Liver (tissue), 8 donors: ENCODE measurements at regions not wholly inside any gene's neighbourhood (a gene's known extent, or its start where the extent isn't known, plus 50 kb on each side); places are given as distances from the start of the nearest gene placed in this dataset.

Experiments used
- DNase-seq: peaks from one replicate; pipeline ENCODE4 v3.0.0-alpha.2; 2017; ENCODE audit warnings: low spot score
- H3K27ac ChIP-seq, 2 donors: one replicate each; pipeline ENCODE4 v1.7.0; 2013; ENCODE audit warnings: inconsistent platforms in 2 of 2, low read length in 2 of 2, control low read depth in 1 of 2, low read depth in 1 of 2, mild to moderate bottlenecking in 1 of 2
- H3K27me3 ChIP-seq, 4 donors: one replicate each; pipeline versions ENCODE4 v1.6.1 to v1.7.0; 2013; ENCODE audit warnings: low read length in 3 of 4, inconsistent platforms in 1 of 4, mild to moderate bottlenecking in 1 of 4, moderate library complexity in 1 of 4; ENCODE audit not compliant: control insufficient read depth in 4 of 4, insufficient read depth in 4 of 4
- H3K36me3 ChIP-seq, 4 donors: one replicate each; pipeline versions ENCODE4 v1.6.1 to v1.7.0; 2013; ENCODE audit warnings: low read length in 3 of 4, mild to moderate bottlenecking in 3 of 4, low read depth in 1 of 4, moderate library complexity in 1 of 4; ENCODE audit not compliant: control insufficient read depth in 4 of 4, insufficient read depth in 3 of 4
- H3K4me1 ChIP-seq, 4 donors: one replicate each; pipeline versions ENCODE4 v1.6.1 to v1.7.0; 2013; ENCODE audit warnings: low read length in 3 of 4, mild to moderate bottlenecking in 3 of 4, moderate library complexity in 1 of 4; ENCODE audit not compliant: control insufficient read depth in 4 of 4, insufficient read depth in 4 of 4
- H3K4me3 ChIP-seq, 3 donors: one replicate each; pipeline versions ENCODE4 v1.6.1 to v1.7.0; 2013; ENCODE audit warnings: low read length in 3 of 3, control low read depth in 1 of 3, low read depth in 1 of 3, mild to moderate bottlenecking in 1 of 3
- H3K9ac ChIP-seq, 2 donors: one replicate each; pipeline ENCODE4 v1.7.0; 2013; ENCODE audit warnings: low read length in 2 of 2, mild to moderate bottlenecking in 2 of 2, moderate library complexity in 2 of 2, control low read depth in 1 of 2, low read depth in 1 of 2
- H3K9me3 ChIP-seq, 4 donors: one replicate each; pipeline versions ENCODE4 v1.6.1 to v1.7.0; 2013; ENCODE audit warnings: low read length in 3 of 4; ENCODE audit not compliant: control insufficient read depth in 4 of 4
- EGR1 ChIP-seq, 2 donors: IDR thresholded peaks; 2 replicates each; pipeline ENCODE4 v1.6.1; 2016 to 2018; ENCODE audit warnings: antibody characterized with exemption in 2 of 2, low read depth in 2 of 2
- FOXA1 ChIP-seq: IDR thresholded peaks from 2 replicates; pipeline ENCODE4 v1.6.1; 2016; ENCODE audit warnings: antibody characterized with exemption
- FOXA2 ChIP-seq: IDR thresholded peaks from 2 replicates; pipeline ENCODE4 v1.6.1; 2016; ENCODE audit warnings: antibody characterized with exemption
- GABPA ChIP-seq, 2 donors: IDR thresholded peaks in 1 of 2; conservative IDR thresholded peaks in 1 of 2; 2 replicates each; pipeline ENCODE4 v1.6.1; 2016; ENCODE audit warnings: antibody characterized with exemption in 2 of 2, mild to moderate bottlenecking in 1 of 2, moderate library complexity in 1 of 2
- HNF4A ChIP-seq, 2 donors: conservative IDR thresholded peaks; 2 replicates each; pipeline ENCODE4 v1.6.1; 2016; ENCODE audit warnings: antibody characterized with exemption in 2 of 2, mild to moderate bottlenecking in 2 of 2
- HNF4G ChIP-seq: IDR thresholded peaks from 2 replicates; pipeline ENCODE4 v1.6.1; 2016; ENCODE audit warnings: antibody characterized with exemption
- JUND ChIP-seq, 2 donors: IDR thresholded peaks; 2 replicates each; pipeline ENCODE4 v1.6.1; 2016; ENCODE audit warnings: antibody characterized with exemption in 2 of 2
- RAD21 ChIP-seq, 2 donors: IDR thresholded peaks; 2 replicates each; pipeline ENCODE4 v1.6.1; 2016; ENCODE audit warnings: antibody characterized with exemption in 2 of 2, mild to moderate bottlenecking in 2 of 2
- RXRA ChIP-seq, 2 donors: IDR thresholded peaks; 2 replicates each; pipeline ENCODE4 v1.6.1; 2017 to 2018; ENCODE audit warnings: antibody characterized with exemption in 2 of 2, mild to moderate bottlenecking in 1 of 2
- SP1 ChIP-seq: IDR thresholded peaks from 2 replicates; pipeline ENCODE4 v1.6.1; 2018; ENCODE audit warnings: antibody characterized with exemption, mild to moderate bottlenecking
- YY1 ChIP-seq: IDR thresholded peaks from 2 replicates; pipeline ENCODE4 v1.6.1; 2016; ENCODE audit warnings: antibody characterized with exemption, mild to moderate bottlenecking
- WGBS: extraction: QIAGEN DNeasy Blood & Tissue Kit; methylation state at CpG from one replicate; pipeline ENCODE4 v1.1.7; 2013; 5-methylcytosine and 5-hydroxymethylcytosine counted together
- TF ChIP-seq, protein P1 (sequence below): IDR thresholded peaks from 2 replicates; pipeline ENCODE4 v1.6.1; 2016; ENCODE audit warnings: antibody characterized with exemption, mild to moderate bottlenecking
- TF ChIP-seq, protein P2 (sequence below): IDR thresholded peaks from 2 replicates; pipeline ENCODE4 v1.6.1; 2016; ENCODE audit warnings: antibody characterized with exemption
- TF ChIP-seq, protein P3 (sequence below): fragments of 150-350 bp; IDR thresholded peaks from 2 replicates; pipeline ENCODE4 v1.5.1; 2017; ENCODE audit warnings: improper control_type of control experiment, low read depth, low read length; ENCODE audit not compliant: missing input control
- TF ChIP-seq, protein P4 (sequence below): IDR thresholded peaks from 2 replicates; pipeline ENCODE4 v1.6.1; 2016; ENCODE audit warnings: antibody characterized with exemption
- TF ChIP-seq, protein P5 (sequence below): IDR thresholded peaks from 2 replicates; pipeline ENCODE4 v1.6.1; 2016; ENCODE audit warnings: antibody characterized with exemption
- donor health status: healthy.
- donor health status: healthy.
- donor health status: healthy.
- donor health status: healthy.
- donor health status: healthy.

DNA sequence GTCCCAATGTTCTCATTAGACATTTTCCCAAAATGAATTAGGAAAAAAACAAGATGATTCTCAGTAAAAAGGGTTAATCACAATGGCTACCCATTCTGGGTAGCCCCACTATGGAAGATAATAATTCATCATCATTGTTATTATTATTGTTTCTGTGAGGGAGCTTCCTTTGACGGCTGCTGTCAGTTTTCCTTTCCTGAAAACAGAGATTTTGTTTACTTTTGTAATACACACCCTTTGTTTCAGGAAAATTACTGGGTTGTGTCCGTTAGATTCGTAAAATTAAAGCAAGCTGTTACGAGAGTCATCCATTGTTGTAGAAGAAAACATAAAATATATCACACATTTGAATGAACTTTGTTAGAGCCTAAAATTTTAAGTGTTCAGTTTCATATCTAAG lies 192.9 kb upstream of the ANKRD50 start:
- no peak overlapping the region for H3K27ac ChIP-seq
- TF ChIP-seq RAD21 (IDR thresholded peaks at IDR 0.05) (no peak), YY1 (no peak), SP1 (no peak), HNF4G (no peak), GABPA (IDR thresholded peaks at IDR 0.05 in 1 of 2, conservative IDR thresholded peaks at IDR 0.05 in 1 of 2) (no peak), FOXA2 (no peak), JUND (IDR thresholded peaks at IDR 0.05) (no peak), HNF4A (conservative IDR thresholded peaks at IDR 0.05) (no peak), RXRA (IDR thresholded peaks at IDR 0.05) (no peak), EGR1 (IDR thresholded peaks at IDR 0.05; ENCODE audit: low read depth in 2 of 2) (no peak)
- TF ChIP-seq, protein P1, sequence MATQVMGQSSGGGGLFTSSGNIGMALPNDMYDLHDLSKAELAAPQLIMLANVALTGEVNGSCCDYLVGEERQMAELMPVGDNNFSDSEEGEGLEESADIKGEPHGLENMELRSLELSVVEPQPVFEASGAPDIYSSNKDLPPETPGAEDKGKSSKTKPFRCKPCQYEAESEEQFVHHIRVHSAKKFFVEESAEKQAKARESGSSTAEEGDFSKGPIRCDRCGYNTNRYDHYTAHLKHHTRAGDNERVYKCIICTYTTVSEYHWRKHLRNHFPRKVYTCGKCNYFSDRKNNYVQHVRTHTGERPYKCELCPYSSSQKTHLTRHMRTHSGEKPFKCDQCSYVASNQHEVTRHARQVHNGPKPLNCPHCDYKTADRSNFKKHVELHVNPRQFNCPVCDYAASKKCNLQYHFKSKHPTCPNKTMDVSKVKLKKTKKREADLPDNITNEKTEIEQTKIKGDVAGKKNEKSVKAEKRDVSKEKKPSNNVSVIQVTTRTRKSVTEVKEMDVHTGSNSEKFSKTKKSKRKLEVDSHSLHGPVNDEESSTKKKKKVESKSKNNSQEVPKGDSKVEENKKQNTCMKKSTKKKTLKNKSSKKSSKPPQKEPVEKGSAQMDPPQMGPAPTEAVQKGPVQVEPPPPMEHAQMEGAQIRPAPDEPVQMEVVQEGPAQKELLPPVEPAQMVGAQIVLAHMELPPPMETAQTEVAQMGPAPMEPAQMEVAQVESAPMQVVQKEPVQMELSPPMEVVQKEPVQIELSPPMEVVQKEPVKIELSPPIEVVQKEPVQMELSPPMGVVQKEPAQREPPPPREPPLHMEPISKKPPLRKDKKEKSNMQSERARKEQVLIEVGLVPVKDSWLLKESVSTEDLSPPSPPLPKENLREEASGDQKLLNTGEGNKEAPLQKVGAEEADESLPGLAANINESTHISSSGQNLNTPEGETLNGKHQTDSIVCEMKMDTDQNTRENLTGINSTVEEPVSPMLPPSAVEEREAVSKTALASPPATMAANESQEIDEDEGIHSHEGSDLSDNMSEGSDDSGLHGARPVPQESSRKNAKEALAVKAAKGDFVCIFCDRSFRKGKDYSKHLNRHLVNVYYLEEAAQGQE: no peak
- TF ChIP-seq, protein P2, sequence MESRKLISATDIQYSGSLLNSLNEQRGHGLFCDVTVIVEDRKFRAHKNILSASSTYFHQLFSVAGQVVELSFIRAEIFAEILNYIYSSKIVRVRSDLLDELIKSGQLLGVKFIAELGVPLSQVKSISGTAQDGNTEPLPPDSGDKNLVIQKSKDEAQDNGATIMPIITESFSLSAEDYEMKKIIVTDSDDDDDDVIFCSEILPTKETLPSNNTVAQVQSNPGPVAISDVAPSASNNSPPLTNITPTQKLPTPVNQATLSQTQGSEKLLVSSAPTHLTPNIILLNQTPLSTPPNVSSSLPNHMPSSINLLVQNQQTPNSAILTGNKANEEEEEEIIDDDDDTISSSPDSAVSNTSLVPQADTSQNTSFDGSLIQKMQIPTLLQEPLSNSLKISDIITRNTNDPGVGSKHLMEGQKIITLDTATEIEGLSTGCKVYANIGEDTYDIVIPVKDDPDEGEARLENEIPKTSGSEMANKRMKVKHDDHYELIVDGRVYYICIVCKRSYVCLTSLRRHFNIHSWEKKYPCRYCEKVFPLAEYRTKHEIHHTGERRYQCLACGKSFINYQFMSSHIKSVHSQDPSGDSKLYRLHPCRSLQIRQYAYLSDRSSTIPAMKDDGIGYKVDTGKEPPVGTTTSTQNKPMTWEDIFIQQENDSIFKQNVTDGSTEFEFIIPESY: no peak
- TF ChIP-seq, protein P3, sequence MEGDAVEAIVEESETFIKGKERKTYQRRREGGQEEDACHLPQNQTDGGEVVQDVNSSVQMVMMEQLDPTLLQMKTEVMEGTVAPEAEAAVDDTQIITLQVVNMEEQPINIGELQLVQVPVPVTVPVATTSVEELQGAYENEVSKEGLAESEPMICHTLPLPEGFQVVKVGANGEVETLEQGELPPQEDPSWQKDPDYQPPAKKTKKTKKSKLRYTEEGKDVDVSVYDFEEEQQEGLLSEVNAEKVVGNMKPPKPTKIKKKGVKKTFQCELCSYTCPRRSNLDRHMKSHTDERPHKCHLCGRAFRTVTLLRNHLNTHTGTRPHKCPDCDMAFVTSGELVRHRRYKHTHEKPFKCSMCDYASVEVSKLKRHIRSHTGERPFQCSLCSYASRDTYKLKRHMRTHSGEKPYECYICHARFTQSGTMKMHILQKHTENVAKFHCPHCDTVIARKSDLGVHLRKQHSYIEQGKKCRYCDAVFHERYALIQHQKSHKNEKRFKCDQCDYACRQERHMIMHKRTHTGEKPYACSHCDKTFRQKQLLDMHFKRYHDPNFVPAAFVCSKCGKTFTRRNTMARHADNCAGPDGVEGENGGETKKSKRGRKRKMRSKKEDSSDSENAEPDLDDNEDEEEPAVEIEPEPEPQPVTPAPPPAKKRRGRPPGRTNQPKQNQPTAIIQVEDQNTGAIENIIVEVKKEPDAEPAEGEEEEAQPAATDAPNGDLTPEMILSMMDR: no peak
- TF ChIP-seq, protein P4, sequence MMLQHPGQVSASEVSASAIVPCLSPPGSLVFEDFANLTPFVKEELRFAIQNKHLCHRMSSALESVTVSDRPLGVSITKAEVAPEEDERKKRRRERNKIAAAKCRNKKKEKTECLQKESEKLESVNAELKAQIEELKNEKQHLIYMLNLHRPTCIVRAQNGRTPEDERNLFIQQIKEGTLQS: no peak
- WGBS: 64% methylated on average over 4 of the region's 4 CpGs
- peaks cover 0 to 8% (median 0%) of the 10 kb centered on the region in 4 donors for H3K4me1 ChIP-seq
- no peaks in the 10 kb centered on the region for H3K36me3 ChIP-seq
- no peak for DNase-seq
- no peaks in the 10 kb centered on the region for H3K9me3 ChIP-seq
- H3K27me3 ChIP-seq: no peaks in the 10 kb centered on the region
- no peak overlapping the region for H3K9ac ChIP-seq
- no peak overlapping the region for H3K4me3 ChIP-seq

DNA sequence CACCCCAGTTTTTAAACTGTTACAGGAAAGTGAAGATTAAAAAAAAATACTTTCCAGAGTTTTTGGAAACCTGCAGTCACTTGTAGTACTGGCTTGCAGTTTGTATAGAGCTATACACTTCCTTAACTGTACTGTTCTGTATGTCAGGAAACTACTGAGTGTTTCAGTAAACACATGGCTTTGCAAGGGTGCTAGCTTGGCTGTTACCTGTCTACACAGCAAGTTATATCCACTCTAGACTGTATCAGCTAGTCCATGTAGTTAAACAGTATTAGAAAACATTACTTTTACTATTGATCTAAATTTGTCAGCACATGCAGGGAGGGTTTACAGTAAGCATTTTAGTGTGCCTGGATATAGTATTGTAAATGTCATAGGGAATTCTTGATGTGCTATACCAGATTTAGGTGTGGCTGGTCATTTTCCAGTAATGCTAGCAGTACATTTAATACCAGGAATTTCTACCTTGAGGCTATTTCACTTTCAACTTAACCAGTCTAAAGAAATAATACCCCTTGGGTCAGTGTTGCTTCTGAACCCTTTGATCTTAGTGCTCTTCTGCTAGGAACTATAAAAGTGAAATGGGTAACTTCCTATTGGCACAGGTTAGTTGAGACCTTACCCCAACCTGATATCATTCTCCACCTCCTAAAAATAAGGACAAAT lies 192.3 kb upstream of the ANKRD50 start:
- TF ChIP-seq SP1 (no peak), JUND (IDR thresholded peaks at IDR 0.05) (no peak), EGR1 (IDR thresholded peaks at IDR 0.05; ENCODE audit: low read depth in 2 of 2) (no peak), HNF4G (no peak), RXRA (IDR thresholded peaks at IDR 0.05) (no peak), FOXA1 (no peak), HNF4A (conservative IDR thresholded peaks at IDR 0.05) (no peak)
- TF ChIP-seq, protein P4: no peak
- TF ChIP-seq, protein P1: no peak
- TF ChIP-seq, protein P5, sequence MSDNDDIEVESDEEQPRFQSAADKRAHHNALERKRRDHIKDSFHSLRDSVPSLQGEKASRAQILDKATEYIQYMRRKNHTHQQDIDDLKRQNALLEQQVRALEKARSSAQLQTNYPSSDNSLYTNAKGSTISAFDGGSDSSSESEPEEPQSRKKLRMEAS: no peak
- Histone ChIP-seq H3K4me3 (no peak overlapping the region), H3K9ac (no peak overlapping the region), H3K36me3 (no peaks in the 10 kb centered on the region), H3K27ac (no peak overlapping the region), H3K4me1 (peaks cover 0 to 8% (median 0%) of the 10 kb centered on the region in 4 donors), H3K9me3 (no peaks in the 10 kb centered on the region), H3K27me3 (no peaks in the 10 kb centered on the region)
- no peak for DNase-seq
